NCI-H187 (cell line): ENCODE measurements at regions not wholly inside any gene's neighbourhood (a gene's known extent, or its start where the extent isn't known, plus 50 kb on each side); places are given as distances from the start of the nearest gene placed in this dataset.

Experiments
- DNase-seq, 2 experiments: peaks; one replicate each; lab custom pipeline; 2025; lab: John Stamatoyannopoulos, UW

DNA sequence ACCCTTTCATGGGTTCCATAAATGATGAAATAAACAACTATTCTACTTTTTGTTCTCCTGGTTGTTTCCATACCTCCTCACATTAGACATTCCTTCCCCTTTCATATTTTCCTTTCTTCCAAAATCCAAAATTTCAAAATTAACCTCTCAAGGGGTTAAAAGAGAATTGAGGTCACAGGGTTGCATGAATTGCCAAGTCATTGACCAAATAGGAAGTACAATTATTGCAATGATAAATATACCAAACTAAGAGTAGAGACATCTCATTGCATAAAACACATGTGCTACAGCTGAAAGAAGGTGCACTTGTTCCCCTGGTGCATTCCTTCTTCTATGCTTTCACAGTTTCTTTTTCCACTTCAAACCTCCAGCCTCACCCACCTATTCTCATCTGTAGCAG is 136.1 kb downstream of the KCTD12 start:
- DNase-seq: no peak

DNA sequence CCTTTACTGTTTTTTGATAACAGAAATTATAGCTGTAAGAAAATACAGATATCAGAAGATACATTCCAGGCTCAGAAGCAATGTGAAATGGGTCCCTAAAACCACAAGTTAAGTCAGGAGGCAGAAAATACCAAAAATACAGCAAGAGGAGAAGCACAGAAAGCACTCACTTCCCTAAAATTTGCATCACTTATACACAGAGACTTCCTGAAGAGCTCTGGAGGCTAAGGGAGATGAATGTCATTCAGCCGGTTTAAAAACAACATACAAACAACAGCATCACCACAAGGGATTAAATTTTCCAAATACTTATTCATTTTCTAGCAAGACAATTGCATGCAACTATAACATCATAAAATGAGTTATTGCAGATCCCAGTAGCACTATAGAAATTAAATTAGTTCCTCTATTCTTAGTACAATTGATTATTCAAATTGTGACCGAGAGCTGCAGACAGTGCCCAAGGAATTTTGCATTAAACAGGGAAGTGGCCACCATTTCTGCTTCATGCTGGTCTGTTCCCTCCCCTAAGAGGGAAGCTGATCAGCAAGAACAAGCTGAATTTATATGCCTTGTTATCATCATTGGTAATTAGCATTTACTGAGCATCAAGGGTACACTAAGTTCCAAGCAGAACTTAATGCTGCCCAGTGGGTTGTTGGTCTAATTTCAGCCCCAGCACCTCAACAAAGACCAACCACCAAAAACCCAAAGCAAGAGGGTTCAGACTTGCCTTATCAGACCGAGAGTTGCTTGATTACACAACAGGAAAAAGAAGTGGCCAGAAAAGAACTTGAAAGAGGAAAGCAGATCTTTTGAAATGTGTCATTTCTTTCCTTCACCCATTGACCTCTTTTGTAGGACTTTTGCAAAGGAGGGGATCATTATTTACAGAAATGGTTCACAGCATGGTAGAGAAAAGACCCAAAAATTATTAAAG is 140.7 kb downstream of the KCTD12 start:
- no peak for DNase-seq

DNA sequence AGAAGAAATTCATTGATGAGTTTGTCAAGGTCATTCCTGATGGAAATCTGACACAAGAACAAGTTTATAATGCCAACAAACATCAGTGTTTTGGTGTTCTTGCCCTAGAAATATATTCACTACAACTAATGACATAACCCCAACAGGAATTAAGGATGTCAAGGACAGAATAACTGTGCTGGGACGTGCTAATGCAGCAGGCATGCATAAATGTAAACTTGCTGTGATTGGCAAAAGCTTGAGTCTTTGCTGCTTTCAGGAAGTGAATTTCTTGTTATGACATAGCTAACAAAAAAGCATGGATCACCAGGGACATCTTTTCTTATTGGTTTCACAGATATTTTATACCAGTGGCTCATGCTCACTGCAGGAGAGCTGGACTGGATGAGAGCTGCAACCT is 144.6 kb downstream of the KCTD12 start:
- no peak for DNase-seq

DNA sequence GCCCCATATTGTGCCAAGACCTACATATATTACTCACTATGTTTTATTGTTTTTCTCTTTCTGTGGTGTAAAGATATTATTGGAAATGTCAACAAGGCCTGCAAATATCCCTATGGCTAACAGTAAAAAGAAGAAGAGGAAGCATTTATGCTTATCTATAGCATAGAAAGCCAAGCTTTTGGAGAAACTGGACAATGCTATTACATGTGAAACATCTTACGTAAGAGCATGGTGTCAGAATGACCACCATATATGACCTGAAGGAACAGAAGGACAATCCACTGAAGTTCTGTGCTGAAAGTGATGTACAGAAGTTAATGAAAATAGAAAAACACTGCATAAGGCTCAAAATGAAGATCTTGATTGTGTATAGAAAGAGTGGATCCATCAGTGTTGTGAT is 145.2 kb downstream of the KCTD12 start:
- no peak for DNase-seq

DNA sequence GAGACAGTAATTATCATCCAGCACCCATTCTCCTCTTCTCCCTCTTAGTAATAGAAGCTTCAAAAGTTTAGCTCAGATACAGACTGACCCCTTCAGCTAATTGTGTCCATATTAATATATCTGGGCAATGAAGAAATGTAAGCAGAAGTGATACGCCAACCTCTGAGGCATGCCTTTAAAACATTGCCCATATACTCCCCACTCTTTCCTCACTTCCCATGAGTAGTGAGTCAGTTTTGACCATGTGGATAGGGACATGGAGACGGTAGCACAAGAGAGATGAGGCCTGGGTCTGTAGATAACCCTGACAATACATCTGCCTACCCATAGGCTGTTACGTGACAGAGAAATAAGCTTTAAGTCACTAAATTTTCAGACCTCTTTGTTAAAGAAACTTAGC is 147.6 kb downstream of the KCTD12 start:
- DNase-seq: no peak

DNA sequence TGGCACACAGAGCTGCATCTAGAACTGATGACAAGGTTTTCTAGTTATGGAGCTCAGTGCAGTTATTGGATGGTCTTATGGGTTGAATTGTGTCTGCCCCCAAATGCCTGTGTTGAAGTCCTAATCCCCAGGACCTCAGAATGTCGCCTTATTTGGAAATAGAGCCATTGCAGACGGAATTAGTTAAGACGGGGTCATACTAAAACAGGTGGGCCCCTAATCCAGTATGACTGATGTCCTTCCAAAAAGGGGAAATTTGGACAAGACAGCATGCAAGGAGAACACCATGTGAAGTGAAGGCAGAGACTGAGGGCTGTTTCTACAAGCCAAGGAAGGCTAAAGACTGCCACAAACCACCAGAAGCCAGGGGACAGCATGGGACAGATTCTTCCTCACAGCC is 148.7 kb downstream of the KCTD12 start:
- no peak for DNase-seq

DNA sequence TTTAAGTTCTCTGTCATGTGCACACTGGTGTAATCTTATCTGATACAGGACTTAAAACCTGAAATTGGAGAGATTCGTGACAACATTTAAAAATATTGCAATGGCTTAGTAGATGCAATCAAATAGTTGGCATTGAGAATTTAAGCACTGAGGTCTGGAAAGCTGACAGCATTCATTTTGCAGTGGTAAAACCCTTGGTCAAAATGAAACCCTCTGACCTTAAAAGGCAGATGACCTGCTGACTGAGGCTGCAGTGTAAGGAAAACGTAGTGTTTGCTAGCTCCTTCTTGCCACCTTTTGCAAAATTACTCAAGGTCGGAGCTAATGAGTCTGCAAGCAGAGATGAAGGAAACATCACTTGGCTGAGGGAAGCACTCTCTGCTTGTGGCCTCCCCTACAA is 150.6 kb downstream of the KCTD12 start:
- DNase-seq: no peak

DNA sequence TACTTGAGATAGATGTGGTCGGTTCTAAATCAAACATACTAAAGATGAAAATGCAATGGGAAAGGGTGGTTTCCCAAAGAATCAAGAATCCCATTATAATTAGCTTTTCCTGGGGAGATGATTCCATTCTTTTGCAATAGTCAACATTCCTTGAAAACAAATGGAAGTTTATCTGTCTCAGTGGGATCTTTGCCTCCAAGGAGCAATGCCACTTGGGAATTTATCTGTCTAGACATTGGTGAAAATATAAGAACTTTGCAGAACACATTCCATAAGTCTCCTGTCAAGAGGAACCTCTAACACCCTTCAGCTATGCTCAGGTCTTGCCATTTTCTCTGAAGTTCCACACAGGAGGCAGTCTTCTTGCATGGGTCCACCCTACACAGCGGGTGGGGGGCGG is 152.5 kb downstream of the KCTD12 start:
- no peak for DNase-seq

DNA sequence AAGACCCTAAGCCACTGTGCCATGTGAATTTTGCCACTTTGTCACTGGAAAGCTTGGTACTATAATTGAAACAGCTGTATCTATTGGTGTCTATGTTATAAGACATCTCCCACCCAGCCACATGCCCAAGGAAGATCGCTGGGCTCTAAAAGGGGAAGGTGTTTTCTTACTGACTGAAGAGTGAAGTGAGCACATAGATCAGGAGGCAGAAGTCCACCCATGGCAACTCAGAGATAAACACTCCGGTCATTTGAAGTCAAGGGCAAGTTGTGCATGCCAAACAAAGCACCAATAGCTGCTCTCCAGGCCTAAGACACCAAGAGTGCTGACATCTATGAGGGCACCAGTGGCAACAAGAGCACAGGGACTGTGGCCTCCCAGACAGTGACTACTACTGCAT is 153.8 kb downstream of the KCTD12 start:
- no peak for DNase-seq

DNA sequence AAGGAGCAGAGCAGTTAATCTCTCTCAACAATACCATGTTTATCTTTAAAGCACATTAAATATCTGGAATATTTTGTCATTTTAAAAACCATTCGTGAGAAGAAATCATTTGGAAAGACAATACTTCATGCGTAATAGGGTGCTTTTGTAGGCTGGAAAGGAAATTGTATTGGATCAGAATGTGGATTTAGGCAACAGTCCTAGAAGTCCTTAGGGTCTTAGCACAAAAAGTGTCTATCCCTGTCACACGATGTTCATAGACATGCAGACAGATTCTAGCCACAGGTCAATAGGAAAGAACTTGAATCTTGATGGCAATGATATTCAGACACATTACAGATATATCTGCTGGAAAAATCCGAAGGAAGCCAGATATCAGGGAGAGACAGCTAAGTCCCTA is 156.0 kb downstream of the KCTD12 start:
- DNase-seq: no peak

DNA sequence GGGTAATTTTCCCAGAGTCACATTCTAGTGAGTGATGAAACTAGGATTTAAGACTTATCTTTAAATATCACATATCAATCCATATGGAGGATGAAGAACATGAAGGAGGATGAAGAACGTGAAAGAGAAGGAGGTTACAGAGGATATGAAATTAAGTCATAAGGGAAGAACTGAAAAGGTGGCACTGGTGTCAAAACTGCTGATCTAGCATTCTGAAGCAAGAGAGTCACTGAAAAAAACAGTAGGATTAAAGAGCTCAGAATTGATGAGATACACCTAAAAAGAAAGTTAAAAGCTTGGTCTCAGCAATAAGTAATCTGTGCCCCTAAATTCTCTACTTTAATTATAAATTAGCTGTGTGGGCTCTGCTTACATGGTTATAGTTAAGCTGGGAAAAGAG is 156.5 kb downstream of the KCTD12 start:
- DNase-seq: no peak

DNA sequence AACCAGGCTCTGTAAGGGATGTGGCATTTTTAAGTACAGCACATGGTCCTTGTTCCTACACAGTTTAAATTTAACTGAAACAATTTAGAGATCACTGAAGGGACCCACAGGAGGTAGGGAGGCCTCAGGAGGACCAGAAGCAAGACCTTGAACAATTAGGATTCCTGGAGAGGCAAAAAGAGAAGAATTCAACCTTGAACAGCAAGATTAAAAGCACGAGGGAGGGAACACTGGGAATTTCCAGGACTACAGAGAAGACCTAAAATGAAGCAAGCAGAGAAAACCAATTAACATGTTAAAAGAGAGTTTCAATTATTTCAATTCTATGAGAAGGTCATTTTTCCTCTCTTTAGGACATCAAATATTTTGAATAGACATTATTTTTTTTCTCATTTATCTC is 160.3 kb downstream of the KCTD12 start:
- DNase-seq: no peak

DNA sequence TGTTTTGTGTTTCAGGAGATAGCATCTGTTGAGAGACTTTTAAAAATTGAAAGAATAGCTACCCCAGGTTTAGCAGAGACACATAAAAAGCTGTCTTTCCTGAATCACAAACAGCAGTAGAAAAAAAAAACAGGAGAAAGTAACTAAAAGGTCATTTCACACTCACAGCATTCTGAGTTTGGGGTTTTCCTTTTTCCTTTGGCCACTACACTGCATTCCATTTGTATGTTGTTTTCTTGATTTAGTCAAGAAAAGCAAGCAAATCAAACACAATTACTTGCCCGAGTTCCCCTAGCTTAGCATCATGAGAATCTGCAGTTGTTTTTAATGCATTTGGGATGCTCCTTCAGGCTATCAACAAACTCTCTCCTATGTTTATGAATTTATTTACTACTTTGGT is 161.0 kb downstream of the KCTD12 start:
- DNase-seq: no peak

DNA sequence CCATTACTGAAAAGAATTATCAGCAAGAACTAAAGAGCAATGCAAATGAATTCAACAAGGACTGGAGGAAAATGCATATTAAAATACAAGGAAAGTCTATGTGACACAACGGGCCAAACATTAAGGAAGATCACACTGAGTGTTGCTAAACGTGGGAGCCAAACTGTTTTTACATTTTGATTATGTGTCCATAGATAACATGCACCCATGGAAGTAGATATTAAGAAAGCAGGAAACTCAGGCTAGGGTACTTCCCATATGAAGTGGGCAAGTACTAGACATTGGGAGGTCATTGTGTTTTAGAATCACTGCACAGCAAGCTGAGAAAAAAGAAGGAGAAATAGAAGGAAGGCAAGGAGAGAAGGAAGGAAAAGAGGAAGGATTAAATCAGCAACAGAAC is 161.8 kb downstream of the KCTD12 start:
- DNase-seq: no peak

DNA sequence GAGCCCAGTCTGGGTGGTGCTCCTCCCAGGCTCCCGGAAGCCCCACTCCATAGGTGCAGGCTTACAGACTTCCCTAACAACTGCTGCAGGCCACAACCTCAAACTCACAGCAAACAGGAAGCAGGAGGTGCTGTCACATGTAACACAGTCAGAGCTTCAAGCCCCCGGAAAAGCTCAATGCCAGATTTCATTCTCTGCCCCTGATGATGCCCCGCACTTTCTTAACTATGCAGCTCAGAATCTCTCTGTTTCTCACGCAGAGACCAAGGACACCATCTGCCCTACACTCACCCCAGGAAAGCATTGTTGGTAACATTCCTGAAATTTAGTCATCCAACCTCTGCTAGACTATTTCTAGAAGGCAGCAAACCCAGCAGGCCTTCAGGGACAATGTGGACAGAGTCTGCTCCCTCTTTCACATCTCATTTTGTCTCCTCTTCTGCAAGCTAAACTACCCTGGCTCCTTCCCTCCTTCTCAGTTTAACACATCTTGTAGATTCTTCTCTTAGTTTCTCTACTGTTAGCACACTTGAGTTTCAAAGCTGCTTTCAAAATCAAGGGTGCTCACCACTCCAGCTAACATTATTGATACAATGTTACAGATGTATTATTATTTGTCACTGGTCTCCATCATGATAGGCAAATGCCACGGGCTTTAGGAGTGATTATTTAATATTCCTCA is 162.5 kb downstream of the KCTD12 start:
- DNase-seq: no peak

DNA sequence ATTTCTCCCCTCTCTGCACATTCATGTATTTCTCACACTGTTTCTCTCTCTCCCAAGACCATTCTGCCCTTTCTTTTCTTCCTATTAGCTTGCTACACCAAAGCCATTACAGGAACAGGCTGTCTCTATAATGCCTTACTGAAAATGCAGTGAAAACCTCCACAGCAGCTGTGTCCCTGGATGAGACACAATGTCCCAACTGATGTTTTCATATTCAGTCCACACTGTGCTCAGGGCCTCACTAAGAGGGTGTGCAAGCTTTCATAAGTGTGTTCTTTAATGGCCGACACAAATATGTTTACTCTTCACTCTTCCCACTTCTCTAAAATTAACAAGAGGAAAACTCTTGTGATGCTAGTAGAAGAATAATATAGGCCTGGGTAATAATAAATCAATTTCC is 163.4 kb downstream of the KCTD12 start:
- DNase-seq: no peak

DNA sequence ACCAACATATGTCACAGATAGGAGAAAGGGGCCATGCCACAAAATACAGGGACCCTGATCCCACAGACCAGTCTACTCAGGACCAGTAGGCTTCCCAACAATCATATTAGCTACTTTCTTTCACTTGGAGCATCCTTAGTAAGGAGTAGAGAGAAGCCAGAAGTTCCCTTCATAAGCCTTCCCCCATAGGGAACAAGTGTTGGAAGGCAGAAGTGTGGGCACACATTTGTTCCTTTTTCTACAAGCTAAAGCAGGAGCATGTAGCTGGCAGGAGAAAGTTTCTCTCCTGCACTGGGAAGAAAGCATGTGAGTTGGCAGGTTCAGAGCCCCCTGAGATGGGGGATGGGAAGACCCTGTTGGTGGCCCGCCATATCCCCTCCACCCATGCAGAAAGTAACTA is 165.4 kb downstream of the KCTD12 start:
- no peak for DNase-seq

DNA sequence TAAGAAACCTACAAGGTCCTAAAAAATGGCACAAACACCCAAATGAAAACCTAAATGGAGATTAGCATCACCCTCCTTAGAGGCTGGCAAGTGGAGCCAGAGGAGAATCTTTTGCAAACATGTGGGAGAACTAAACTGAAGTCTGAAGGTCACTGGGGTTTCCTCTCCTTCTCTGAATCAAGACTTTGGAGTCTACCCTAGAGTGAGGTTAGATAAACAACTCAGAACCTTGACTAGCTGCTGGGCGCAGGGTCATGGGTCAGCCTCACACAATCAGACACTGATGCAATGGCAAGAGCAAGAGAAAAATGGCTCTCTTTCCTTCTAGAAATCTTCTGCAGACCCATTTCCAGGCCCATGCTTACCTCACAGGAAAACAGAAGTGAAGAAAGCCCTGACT is 165.8 kb downstream of the KCTD12 start:
- no peak for DNase-seq

DNA sequence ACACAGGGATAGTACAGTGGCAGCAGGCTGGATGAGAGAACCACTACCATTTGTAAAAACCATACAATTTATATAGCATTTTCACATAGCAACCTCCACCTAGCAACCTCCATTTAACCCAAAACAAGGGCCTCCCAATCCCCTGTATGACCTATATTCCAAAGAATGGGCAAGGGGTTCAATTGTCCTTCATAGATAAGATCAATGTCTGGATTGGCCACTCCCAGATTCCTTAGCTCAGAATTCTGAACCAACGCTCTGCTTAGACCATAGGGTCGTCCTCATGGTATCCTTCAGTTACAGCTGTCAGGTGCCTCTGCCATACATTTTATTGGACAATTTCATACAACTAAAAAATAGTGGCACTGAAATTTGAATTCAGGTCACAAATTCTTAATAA is 166.2 kb downstream of the KCTD12 start:
- DNase-seq: no peak

DNA sequence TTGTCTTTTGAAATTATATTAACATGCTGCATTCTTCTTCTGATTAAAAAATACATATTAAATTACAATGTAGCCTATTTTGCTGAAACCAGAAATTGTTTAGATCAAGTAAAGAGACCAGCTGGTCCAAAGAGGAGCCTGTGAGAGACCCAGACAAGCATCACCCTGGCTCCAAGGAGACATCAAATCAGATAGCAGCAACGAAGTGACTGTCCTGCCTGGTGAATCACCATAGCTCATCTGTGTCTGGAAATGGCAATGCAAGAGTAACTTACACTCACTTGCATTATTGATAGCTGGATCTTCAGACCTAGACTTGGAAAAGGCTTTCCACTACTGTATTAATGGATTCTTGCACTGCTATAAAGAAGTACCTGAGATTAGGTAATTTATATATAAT is 169.1 kb downstream of the KCTD12 start:
- DNase-seq: no peak

DNA sequence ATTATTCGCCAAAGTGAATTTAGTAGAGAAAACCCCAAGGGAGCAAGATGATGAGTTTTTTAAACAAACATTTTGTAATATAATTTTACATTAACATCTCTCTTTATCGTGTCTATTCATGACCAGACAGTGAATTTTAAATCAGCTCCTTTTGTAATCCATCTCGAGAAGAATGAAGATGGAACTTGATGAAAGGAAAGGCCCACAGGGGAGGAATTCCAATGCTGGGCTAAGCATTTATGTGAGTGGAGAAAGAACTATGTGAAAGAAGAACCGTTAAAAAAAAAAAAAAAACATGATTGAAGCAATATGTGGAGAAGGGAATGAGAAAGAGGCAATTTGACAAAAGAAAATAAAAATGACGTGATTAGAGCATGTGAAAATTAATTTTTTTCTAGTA is 170.6 kb downstream of the KCTD12 start:
- no peak for DNase-seq

DNA sequence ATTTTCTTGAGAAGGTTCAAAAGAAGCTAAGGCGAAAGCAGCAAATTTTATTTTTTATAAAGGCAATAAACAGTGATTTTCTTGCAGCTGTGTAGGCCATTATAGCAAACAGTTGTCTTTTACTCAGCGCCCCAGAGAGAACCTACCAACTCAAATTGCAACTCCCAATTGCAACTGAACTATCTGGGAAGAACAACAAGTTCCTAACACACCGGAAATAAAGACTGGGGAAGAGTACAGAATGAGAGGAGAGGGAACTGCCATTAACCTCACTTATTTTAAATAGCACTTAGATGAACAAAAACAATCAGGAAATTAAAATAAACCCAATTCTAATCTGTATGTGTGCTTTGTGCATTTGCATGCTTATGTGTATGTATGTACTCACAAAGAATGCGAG is 171.1 kb downstream of the KCTD12 start:
- no peak for DNase-seq

DNA sequence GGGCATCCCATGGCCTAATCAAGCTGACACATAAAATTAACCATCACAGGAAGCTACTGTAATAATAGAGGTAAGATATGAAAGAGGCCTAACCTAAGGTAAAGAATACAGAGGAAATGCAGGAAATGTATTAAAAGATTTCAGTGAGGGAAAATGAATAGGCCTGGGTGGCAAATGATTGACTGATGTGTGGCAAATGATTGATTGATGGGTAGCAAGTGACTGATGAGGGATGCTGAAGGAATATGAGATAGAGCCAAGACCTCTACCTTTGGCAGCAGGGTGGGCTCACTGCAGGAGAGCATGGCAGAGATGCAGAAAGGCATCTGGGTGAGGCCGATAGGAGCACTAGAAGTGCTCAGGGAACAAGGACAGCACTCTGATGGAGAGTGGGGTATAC is 172.9 kb downstream of the KCTD12 start:
- no peak for DNase-seq
